ENCODE measurements at regions not wholly inside any gene's neighbourhood (a gene's known extent, or its start where the extent isn't known, plus 50 kb on each side); places are given as distances from the start of the nearest gene placed in this dataset.

- no peak overlapping the region for H3K4me3 ChIP-seq
- ChIA-PET POLR2A (no interaction called here), CTCF (no interaction called here)
- no peaks in the 10 kb centered on the region for H3K4me1 ChIP-seq
- no peak overlapping the region for H3K27ac ChIP-seq
- H3K9me3 ChIP-seq: no peaks in the 10 kb centered on the region
- FAIRE-seq (no peak), ATAC-seq (no peak), DNase-seq (ENCODE audit: low read depth in 1 of 2, low spot score in 1 of 2) (no peak)
- 6% methylated on average over 2 of the region's 2 CpGs for WGBS (ENCODE audit: missing lambda C conversion rate)
- no peak overlapping the region for H3K4me2 ChIP-seq
- no peak for TF ChIP-seq EP300 (IDR thresholded peaks at IDR 0.05)
- no peak for TF ChIP-seq CHD2 (IDR thresholded peaks at IDR 0.05; ENCODE audit: low read length, partially characterized antibody)
- TF ChIP-seq POLR2AphosphoS2 (conservative IDR thresholded peaks at IDR 0.05; ENCODE audit: low read length): no peak
- no peak for TF ChIP-seq BHLHE40 (IDR thresholded peaks at IDR 0.05; ENCODE audit: low read depth, low read length)
- no peak for TF ChIP-seq HES2 (IDR thresholded peaks at IDR 0.05)
- no peak for TF ChIP-seq MAFK (IDR thresholded peaks at IDR 0.05; ENCODE audit: partially characterized antibody)
- TF ChIP-seq TP53 (CRISPR knock-in tag; IDR thresholded peaks at IDR 0.05): no peak
- no peak for TF ChIP-seq MYC (IDR thresholded peaks at IDR 0.05; ENCODE audit: borderline replicate concordance, low read length)
- TF ChIP-seq E2F6 (IDR thresholded peaks at IDR 0.05; ENCODE audit: borderline replicate concordance, low read depth): no peak
- no peak for TF ChIP-seq MAZ (IDR thresholded peaks at IDR 0.05; ENCODE audit: borderline replicate concordance, low read depth, low read length)
- no peak for TF ChIP-seq CTCF (IDR thresholded peaks at IDR 0.05)
Measured at GRCh38 chr4:27894951-27895350, 1034.3 kb downstream of the STIM2 start.

GRCh38 chr4:27908356-27908755, 1047.7 kb downstream of the STIM2 start:
- ATAC-seq: no peak
- no peaks in the 10 kb centered on the region for H3K4me1 ChIP-seq
- TF ChIP-seq POLR2AphosphoS2 (conservative IDR thresholded peaks at IDR 0.05; ENCODE audit: low read length) (no peak), ELK1 (IDR thresholded peaks at IDR 0.05; ENCODE audit: low read depth, low read length) (no peak), RAD21 (conservative IDR thresholded peaks at IDR 0.05 in 1 of 2, IDR thresholded peaks at IDR 0.05 in 1 of 2) (no peak), FOSL2 (IDR thresholded peaks at IDR 0.05) (no peak), FOSL2 (CRISPR knock-in tag; IDR thresholded peaks at IDR 0.05) (no peak), SREBF2 (IDR thresholded peaks at IDR 0.05) (no peak), ZFP36 (IDR thresholded peaks at IDR 0.05; ENCODE audit: borderline replicate concordance, partially characterized antibody) (no peak), NFE2L2 (conservative IDR thresholded peaks at IDR 0.05; ENCODE audit: low read length) (no peak), HOXB5 (CRISPR knock-in tag; IDR thresholded peaks at IDR 0.05) (no peak), EHF (CRISPR knock-in tag; IDR thresholded peaks at IDR 0.05) (no peak), GATA3 (IDR thresholded peaks at IDR 0.05; ENCODE audit: borderline replicate concordance) (no peak), HMGXB4 (CRISPR knock-in tag; IDR thresholded peaks at IDR 0.05; ENCODE audit: borderline replicate concordance) (no peak)
- no peak for DNase-seq (ENCODE audit: low read depth in 1 of 2, low spot score in 1 of 2)
- H3K9me3 ChIP-seq: no peaks in the 10 kb centered on the region
- H3K4me2 ChIP-seq: no peak overlapping the region
- ChIA-PET CTCF (no interaction called here), POLR2A (no interaction called here)
- WGBS (ENCODE audit: missing lambda C conversion rate): 42% methylated on average over 3 of the region's 3 CpGs
- H3K27ac ChIP-seq: no peak overlapping the region
- FAIRE-seq: no peak
- H3K4me3 ChIP-seq: no peak overlapping the region
